Fibroblast of gingiva (primary cell): ENCODE measurements at regions not wholly inside any gene's neighbourhood (a gene's known extent, or its start where the extent isn't known, plus 50 kb on each side); places are given as distances from the start of the nearest gene placed in this dataset.

Experiments used
- DNase-seq: peaks from one replicate; pipeline ENCODE4 v3.0.0-alpha.2; 2011; ENCODE audit warnings: low read depth

DNA sequence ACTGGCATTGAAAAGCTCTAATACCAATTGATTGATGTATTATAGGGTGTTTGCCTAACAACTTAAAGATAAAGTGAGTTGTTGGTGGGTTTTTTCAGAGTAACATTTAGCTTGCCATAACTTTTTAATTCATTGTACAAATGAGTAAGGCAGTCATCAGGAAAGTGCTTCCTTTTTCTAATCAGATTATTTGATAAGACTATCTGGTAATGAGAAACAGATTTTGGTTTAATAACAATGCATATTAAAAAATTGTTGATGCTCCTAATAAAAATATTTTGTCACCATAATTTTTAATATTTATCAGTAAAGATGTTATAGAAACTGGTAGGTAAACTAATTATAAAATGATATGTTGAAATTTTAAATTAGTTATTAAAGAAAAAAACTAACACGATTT lies 51.3 kb downstream of the BLTP1 start:
- DNase-seq: no peak

DNA sequence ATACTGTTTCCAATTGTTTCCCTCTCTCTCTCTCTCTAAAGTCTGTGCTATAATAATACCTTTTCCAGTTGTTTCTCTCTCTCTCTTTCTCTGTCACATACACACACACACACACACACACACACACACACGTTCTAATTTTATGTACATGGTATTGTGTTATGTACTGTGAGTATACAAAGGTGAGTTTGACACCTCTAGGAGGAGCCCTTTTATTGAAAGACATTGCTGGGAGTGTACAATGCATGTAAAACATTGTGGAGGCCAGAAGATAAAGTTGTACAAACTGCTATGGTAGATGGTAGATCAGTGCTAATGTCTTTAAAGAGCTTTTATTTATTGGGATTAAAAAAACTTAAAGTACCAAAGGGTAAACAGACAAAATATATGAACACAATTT lies 53.6 kb downstream of the BLTP1 start:
- no peak for DNase-seq

DNA sequence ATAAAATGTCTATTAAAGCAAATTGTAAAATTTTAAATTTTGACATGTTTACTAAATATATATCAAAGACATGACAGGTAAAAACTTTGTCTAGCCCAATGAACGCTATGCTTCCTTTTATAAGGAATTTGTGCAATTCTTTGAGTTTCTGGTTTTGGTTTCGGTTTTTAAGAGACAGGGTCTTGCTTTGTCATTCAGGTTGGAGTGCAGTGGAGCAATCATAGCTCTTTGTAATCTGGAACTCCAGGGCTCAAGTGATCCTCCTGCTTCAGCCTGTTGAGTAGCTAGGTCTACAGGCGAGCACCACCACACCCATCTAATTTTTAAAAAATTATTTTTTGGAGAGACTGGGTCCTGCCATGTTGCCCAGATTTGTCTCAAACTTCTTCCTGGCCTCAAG lies 60.7 kb downstream of the BLTP1 start:
- no peak for DNase-seq

- no peak for DNase-seq
Observed at GRCh38 chr4:122218762-122219161, 66.6 kb downstream of the BLTP1 start.

GRCh38 chr4:122219356-122219755 lies 67.2 kb downstream of the BLTP1 start:
- no peak for DNase-seq

- DNase-seq: no peak
Observed at GRCh38 chr4:122221322-122221721, 69.2 kb downstream of the BLTP1 start.

GRCh38 chr4:122224348-122224747 lies 72.2 kb downstream of the BLTP1 start:
- DNase-seq: no peak

- DNase-seq: no peak
Observed at GRCh38 chr4:122227202-122227601, 75.1 kb downstream of the BLTP1 start.

GRCh38 chr4:122229857-122230256 lies 77.7 kb downstream of the BLTP1 start:
- DNase-seq: peak; percentile 2

DNA sequence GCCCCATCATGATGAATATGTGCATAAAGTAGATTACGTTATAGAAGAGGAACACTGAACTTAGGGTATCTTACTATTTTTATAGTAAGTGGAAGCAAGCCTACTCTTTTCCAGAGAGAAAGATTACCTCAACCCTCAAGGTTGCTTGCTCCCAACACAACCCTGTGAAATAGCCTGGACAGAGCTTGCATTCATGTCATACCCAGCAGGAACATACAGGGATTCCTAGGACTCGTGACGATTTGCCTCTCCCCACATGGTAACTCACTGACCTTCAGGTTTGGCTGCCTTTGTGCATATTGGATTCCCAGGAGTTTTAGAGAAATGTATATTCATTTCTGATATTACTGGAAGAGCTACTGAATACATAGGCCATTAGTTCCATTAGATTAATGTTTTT lies 80.5 kb downstream of the BLTP1 start:
- no peak for DNase-seq

- no peak for DNase-seq
Observed at GRCh38 chr4:122234686-122235085, 82.6 kb downstream of the BLTP1 start.

GRCh38 chr4:122243785-122244184 lies 91.7 kb downstream of the BLTP1 start:
- no peak for DNase-seq

GRCh38 chr4:122244764-122245163 lies 92.6 kb downstream of the BLTP1 start:
- no peak for DNase-seq

- DNase-seq: no peak
Observed at GRCh38 chr4:122246551-122246950, 94.4 kb downstream of the BLTP1 start.

DNA sequence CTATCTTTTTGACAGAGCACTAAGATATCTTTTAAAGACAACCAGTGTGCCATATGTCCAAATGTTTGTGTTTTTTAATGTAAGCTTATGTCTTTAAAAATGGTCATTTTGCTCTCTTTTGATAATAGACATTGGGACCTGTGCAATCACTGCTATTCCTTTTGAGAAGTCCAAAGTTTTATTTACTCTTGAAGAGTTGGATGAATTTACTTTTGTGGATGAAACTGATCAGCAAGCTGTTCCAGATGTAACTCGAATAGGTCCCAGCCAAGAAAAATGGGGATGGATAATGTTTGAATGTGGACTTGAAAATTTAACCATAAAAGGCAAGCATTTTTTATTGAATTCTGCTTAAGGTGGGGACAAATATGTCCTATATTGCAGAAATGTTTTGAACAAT lies 97.2 kb downstream of the BLTP1 start:
- DNase-seq: no peak

GRCh38 chr4:122252584-122252983 lies 100.5 kb downstream of the BLTP1 start:
- no peak for DNase-seq

- no peak for DNase-seq
Observed at GRCh38 chr4:122259849-122260248, 107.7 kb downstream of the BLTP1 start.

DNA sequence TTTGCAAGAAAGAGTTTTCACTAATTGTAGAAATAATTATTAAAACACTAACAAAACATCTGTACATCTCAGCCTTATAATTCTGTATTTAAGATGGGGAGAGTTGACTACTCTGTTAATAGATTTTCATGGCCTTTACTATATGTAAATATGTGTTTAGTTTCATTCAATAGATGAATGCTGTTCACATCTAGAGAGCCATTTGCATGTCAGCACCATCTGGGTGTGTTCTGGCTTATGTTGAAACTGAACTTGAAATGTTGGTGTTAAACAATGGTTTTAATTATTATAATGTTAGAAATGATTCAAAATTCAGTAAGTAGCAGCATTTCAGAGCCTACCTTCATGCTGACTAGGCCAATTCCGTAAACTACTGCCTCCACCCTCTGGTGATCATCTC lies 102.5 kb upstream of the ADAD1 start:
- DNase-seq: no peak

DNA sequence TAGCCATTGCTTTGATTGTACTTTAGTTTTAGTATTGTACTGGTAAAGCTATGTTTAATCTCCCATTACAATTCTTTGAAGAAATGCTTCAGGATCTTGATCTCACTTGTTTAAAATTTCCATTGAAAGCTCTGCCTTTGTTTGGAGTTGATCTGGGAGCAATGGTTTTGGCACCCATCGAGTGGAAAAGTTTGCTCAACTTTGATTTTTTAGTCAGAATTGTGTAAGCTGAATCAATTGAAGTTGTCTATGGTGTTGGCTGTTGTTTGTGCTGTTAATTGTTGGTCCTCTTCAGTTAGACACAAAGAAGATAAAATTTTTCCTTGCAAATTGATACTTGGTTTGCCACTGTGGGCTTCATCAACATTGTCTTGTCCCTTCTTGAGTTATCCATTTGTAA lies 99.8 kb upstream of the ADAD1 start:
- peak; percentile 2 for DNase-seq

DNA sequence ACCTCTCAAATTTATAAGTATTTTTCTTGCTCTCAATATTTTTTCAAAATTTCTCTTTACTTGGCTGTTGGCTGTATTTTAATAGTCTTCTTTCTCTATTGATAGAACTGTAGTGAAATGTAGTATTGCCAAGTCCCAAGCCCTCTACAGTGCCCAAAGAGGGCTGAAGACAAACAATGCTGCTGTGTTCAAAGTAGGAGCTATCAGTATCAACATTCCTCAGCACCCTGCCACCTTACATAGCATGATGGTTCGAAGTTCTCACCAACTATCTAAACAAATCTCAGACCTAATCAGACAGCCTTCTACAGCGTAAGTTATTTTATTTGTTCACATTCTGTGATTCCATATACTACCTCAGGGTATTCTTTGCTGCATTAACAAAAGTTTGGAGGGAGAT lies 99.1 kb upstream of the ADAD1 start:
- DNase-seq: no peak

DNA sequence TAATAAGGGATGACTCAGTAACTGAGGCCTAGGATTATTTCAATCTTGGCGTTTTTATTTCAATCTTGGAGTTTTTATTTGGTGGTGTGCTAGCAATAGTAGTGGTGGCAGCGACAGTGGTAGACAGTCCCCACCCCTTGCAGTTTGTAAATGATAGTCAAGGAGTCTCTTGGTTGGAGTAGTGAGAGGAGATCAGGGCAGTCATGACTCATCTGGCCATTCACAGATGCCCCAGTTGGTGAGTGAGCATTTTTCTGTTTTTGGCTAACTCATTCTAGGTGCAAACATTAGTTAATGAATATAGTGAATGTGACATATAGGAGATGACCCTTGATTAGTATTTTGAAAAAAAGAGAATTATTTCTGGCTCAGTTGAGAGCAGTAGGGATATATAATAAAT lies 93.5 kb upstream of the ADAD1 start:
- no peak for DNase-seq

- DNase-seq: no peak
Observed at GRCh38 chr4:122293374-122294365, 85.1 kb upstream of the ADAD1 start.

- DNase-seq: no peak
Observed at GRCh38 chr4:122297694-122298093, 81.1 kb upstream of the ADAD1 start.

- no peak for DNase-seq
Observed at GRCh38 chr4:122300776-122301175, 78.0 kb upstream of the ADAD1 start.
